PC-9 (cell line): ENCODE measurements at regions not wholly inside any gene's neighbourhood (a gene's known extent, or its start where the extent isn't known, plus 50 kb on each side); places are given as distances from the start of the nearest gene placed in this dataset.

Experiments used
- CTCF ChIP-seq: fragments of 200-600 bp; sonication (generic); conservative IDR thresholded peaks from 2 replicates; pipeline ENCODE4 v1.6.1; 2017; ENCODE audit warnings: mixed run types, antibody characterized with exemption, mild to moderate bottlenecking, moderate library complexity
- EZH2 ChIP-seq: fragments of 200-600 bp; sonication (generic); IDR thresholded peaks from 2 replicates; pipeline ENCODE4 v1.8.0; 2017; ENCODE audit warnings: antibody characterized with exemption, low read depth

GRCh38 chr7:24137338-24137737, 146.7 kb upstream of the NPY start:
- no peak for TF ChIP-seq CTCF
- no peak for TF ChIP-seq EZH2
